DOHH2 (cell line): ENCODE measurements at regions not wholly inside any gene's neighbourhood (a gene's known extent, or its start where the extent isn't known, plus 50 kb on each side); places are given as distances from the start of the nearest gene placed in this dataset.

Source experiments
- H3F3A ChIP-seq: fragments of 200-600 bp; sonication (generic), shearing (Covaris generic); 2 replicates; pipeline ENCODE4 v1.6.0; 2016; ENCODE audit warnings: antibody characterized with exemption, mild to moderate bottlenecking; ENCODE audit not compliant: control insufficient read depth, insufficient read depth
- H3K27ac ChIP-seq: fragments of 200-600 bp; sonication (generic); 2 replicates; pipeline ENCODE4 v1.5.1; 2014; ENCODE audit warnings: low read depth, mild to moderate bottlenecking, low read length, moderate library complexity
- H3K27me3 ChIP-seq: fragments of 200-600 bp; sonication (generic); 2 replicates; pipeline ENCODE4 v1.6.1; 2014; ENCODE audit warnings: mild to moderate bottlenecking, low read length, mixed read lengths; ENCODE audit not compliant: control insufficient read depth
- H3K36me3 ChIP-seq: fragments of 200-600 bp; sonication (generic); 2 replicates; pipeline ENCODE4 v1.6.1; 2014; ENCODE audit warnings: mild to moderate bottlenecking, low read length, moderate library complexity, mixed read lengths; ENCODE audit not compliant: control insufficient read depth
- H3K4me1 ChIP-seq: fragments of 200-600 bp; sonication (generic); 2 replicates; pipeline ENCODE4 v1.6.1; 2014; ENCODE audit warnings: mild to moderate bottlenecking, low read length, mixed read lengths; ENCODE audit not compliant: control insufficient read depth
- H3K4me2 ChIP-seq: fragments of 200-600 bp; sonication (generic); 2 replicates; pipeline ENCODE4 v1.6.0; 2014; ENCODE audit warnings: mild to moderate bottlenecking, low read length, moderate library complexity
- H3K4me3 ChIP-seq: fragments of 200-600 bp; sonication (generic); 2 replicates; pipeline ENCODE4 v1.5.1; 2014; ENCODE audit warnings: mild to moderate bottlenecking, low read length, mixed read lengths
- H3K79me2 ChIP-seq: fragments of 200-600 bp; sonication (generic); 2 replicates; pipeline ENCODE4 v1.6.1; 2014; ENCODE audit warnings: mild to moderate bottlenecking, low read length, mixed read lengths; ENCODE audit not compliant: control insufficient read depth
- H3K9me2 ChIP-seq: fragments of 200-600 bp; sonication (generic); replicated peaks from 2 replicates; pipeline ENCODE4 v1.6.1; 2014; ENCODE audit warnings: mild to moderate bottlenecking, low read length, mixed read lengths; ENCODE audit not compliant: control insufficient read depth
- H3K9me3 ChIP-seq: fragments of 200-600 bp; sonication (generic); 2 replicates; pipeline ENCODE4 v1.6.1; 2014; ENCODE audit warnings: antibody characterized with exemption, low read length, mixed read lengths; ENCODE audit not compliant: control insufficient read depth, insufficient read depth
- H4K20me1 ChIP-seq: fragments of 200-600 bp; sonication (generic); 2 replicates; pipeline ENCODE4 v1.6.0; 2014; ENCODE audit warnings: low read depth, mild to moderate bottlenecking, antibody characterized with exemption, low read length, moderate library complexity; ENCODE audit not compliant: control insufficient read depth, insufficient read depth
- CTCF ChIP-seq: fragments of 200-600 bp; sonication (generic); IDR thresholded peaks from one replicate; pipeline ENCODE4 v1.5.1; 2014; ENCODE audit warnings: antibody characterized with exemption, mild to moderate bottlenecking, low read depth, low read length; ENCODE audit not compliant: poor library complexity, severe bottlenecking
- EZH2phosphoT487 ChIP-seq: fragments of 200-600 bp; sonication (generic); IDR thresholded peaks from 2 replicates; pipeline ENCODE4 v1.6.1; 2017; ENCODE audit warnings: borderline replicate concordance, mild to moderate bottlenecking, antibody characterized with exemption, low read length, moderate library complexity, mixed read lengths

GRCh38 chr19:28706693-28707092, 506.3 kb downstream of the UQCRFS1 start:
- Histone ChIP-seq H3F3A (no peaks in the 10 kb centered on the region), H3K4me3 (no peak overlapping the region), H3K9me3 (no peaks in the 10 kb centered on the region), H3K9me2 (no peaks in the 10 kb centered on the region), H3K36me3 (no peaks in the 10 kb centered on the region), H3K27me3 (no peaks in the 10 kb centered on the region), H3K27ac (no peak overlapping the region), H4K20me1 (no peaks in the 10 kb centered on the region), H3K4me1 (no peaks in the 10 kb centered on the region), H3K79me2 (no peaks in the 10 kb centered on the region), H3K4me2 (no peak overlapping the region)
- TF ChIP-seq EZH2phosphoT487 = no peak

GRCh38 chr19:28705008-28705407, 507.9 kb downstream of the UQCRFS1 start:
- Histone ChIP-seq H3K36me3 (no peaks in the 10 kb centered on the region), H3K9me2 (no peaks in the 10 kb centered on the region), H3K4me1 (no peaks in the 10 kb centered on the region), H3K27ac (no peak overlapping the region), H4K20me1 (no peaks in the 10 kb centered on the region), H3K4me2 (no peak overlapping the region), H3K27me3 (no peaks in the 10 kb centered on the region), H3F3A (no peaks in the 10 kb centered on the region), H3K79me2 (no peaks in the 10 kb centered on the region), H3K9me3 (no peaks in the 10 kb centered on the region), H3K4me3 (no peak overlapping the region)
- TF ChIP-seq CTCF (no peak), EZH2phosphoT487 (no peak)

GRCh38 chr19:28703400-28703956, 509.5 kb downstream of the UQCRFS1 start:
- Histone ChIP-seq H3K9me3 (no peaks in the 10 kb centered on the region), H3K36me3 (no peaks in the 10 kb centered on the region), H3K27me3 (no peaks in the 10 kb centered on the region), H3K4me3 (no peak overlapping the region), H3K27ac (no peak overlapping the region), H3K4me2 (no peak overlapping the region), H3K9me2 (no peaks in the 10 kb centered on the region), H3F3A (no peaks in the 10 kb centered on the region), H3K4me1 (no peaks in the 10 kb centered on the region), H3K79me2 (no peaks in the 10 kb centered on the region), H4K20me1 (no peaks in the 10 kb centered on the region)
- no peak for TF ChIP-seq EZH2phosphoT487
- no peak for TF ChIP-seq CTCF

- Histone ChIP-seq H3K36me3 (no peaks in the 10 kb centered on the region), H3K4me2 (no peak overlapping the region)
Measured at GRCh38 chr19:28701491-28701890, 511.5 kb downstream of the UQCRFS1 start.

More at GRCh38 chr19:28701491-28701890, 511.5 kb downstream of the UQCRFS1 start:
- Histone ChIP-seq H3K9me2 (no peaks in the 10 kb centered on the region), H3K9me3 (no peaks in the 10 kb centered on the region), H3K4me3 (no peak overlapping the region), H3F3A (no peaks in the 10 kb centered on the region), H3K27me3 (no peaks in the 10 kb centered on the region), H3K27ac (no peak overlapping the region), H4K20me1 (no peaks in the 10 kb centered on the region), H3K79me2 (no peaks in the 10 kb centered on the region), H3K4me1 (no peaks in the 10 kb centered on the region)
- TF ChIP-seq CTCF (no peak), EZH2phosphoT487 (no peak)
